ENCODE measurements at regions not wholly inside any gene's neighbourhood (a gene's known extent, or its start where the extent isn't known, plus 50 kb on each side); places are given as distances from the start of the nearest gene placed in this dataset.

GRCh38 chr22:27468712-27469111 lies 332.8 kb downstream of the MN1 start:
- DNase-seq, result no peak
- Histone ChIP-seq H3K4me3 (no peak overlapping the region), H3K4me1 (replicated peaks in 1 of 2) (no peaks in the 10 kb centered on the region), H3K36me3 (replicated peaks in 1 of 2) (no peaks in the 10 kb centered on the region), H3K27me3 (no peaks in the 10 kb centered on the region), H3K27ac (no peak overlapping the region), H3K9me3 (replicated peaks in 1 of 3) (no peaks in the 10 kb centered on the region)
- TF ChIP-seq CTCF (IDR thresholded peaks at IDR 0.05) (no peak), POLR2A (IDR thresholded peaks at IDR 0.05) (no peak)
- intact Hi-C loops (cut with DNase I), result no loop called here
- WGBS, 4 donors, result 57 to 82% (median 72%) methylated on average over 3 of the region's 3 CpGs

DNA sequence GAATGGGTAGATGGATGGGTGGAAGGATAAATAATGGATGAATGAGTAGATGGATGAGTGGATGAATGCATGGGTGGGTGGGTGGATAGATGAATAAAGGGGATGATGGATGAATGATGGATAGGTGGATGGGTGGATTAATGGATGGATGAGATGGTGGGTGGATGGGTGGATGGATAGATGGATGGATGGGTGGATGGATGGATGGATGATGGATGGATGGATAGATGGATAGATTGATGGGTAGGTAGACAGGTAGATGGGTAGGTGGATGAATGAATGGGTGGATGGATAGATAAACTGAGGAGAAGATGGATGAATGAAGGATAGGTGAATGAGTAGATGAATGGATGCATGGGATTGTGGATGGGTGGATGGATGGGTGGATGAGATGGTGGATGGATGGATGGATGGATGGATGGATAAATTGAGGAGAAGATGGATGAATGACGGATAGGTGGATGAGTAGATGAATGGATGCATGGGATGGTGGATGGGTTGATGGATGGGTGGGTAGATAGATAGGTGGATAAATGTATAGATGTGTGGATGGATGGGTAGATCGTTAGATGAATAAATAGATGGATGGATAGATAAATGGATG lies 331.3 kb downstream of the MN1 start:
- Histone ChIP-seq H3K4me1 (replicated peaks in 1 of 2) (no peaks in the 10 kb centered on the region), H3K27me3 (no peaks in the 10 kb centered on the region), H3K27ac (no peak overlapping the region), H3K36me3 (replicated peaks in 1 of 2) (no peaks in the 10 kb centered on the region), H3K9me3 (replicated peaks in 1 of 3) (no peaks in the 10 kb centered on the region), H3K4me3 (no peak overlapping the region)
- TF ChIP-seq CTCF (IDR thresholded peaks at IDR 0.05) (no peak), POLR2A (IDR thresholded peaks at IDR 0.05) (no peak)
- intact Hi-C loops (cut with DNase I), result no loop called here
- 69 to 85% (median 74%) methylated on average over 2 of the region's 2 CpGs for WGBS, 4 donors
- no peak for DNase-seq

- WGBS, 4 donors, result 66 to 80% (median 70%) methylated on average over 4 of the region's 4 CpGs
- H3K27me3 ChIP-seq, result no peaks in the 10 kb centered on the region
- H3K4me3 ChIP-seq, result no peak overlapping the region
- H3K36me3 ChIP-seq (replicated peaks in 1 of 2), result no peaks in the 10 kb centered on the region
- TF ChIP-seq POLR2A (IDR thresholded peaks at IDR 0.05) (no peak), CTCF (IDR thresholded peaks at IDR 0.05) (no peak)
- H3K27ac ChIP-seq, result no peak overlapping the region
- H3K9me3 ChIP-seq (replicated peaks in 1 of 3), result no peaks in the 10 kb centered on the region
- no peak for DNase-seq
- no peaks in the 10 kb centered on the region for H3K4me1 ChIP-seq (replicated peaks in 1 of 2)
- intact Hi-C loops (cut with DNase I), result no loop called here
Measured at GRCh38 chr22:27472975-27473374, 328.6 kb downstream of the MN1 start.

GRCh38 chr22:27473533-27473932 lies 328.0 kb downstream of the MN1 start:
- TF ChIP-seq CTCF (IDR thresholded peaks at IDR 0.05), result no peak
- no peak for TF ChIP-seq POLR2A (IDR thresholded peaks at IDR 0.05)
- intact Hi-C loops (cut with DNase I), result no loop called here
- no peaks in the 10 kb centered on the region for H3K27me3 ChIP-seq
- no peak overlapping the region for H3K4me3 ChIP-seq
- WGBS, 4 donors, result 85 to 100% (median 88%) methylated on average over 2 to 3 of the region's 3 CpGs
- H3K9me3 ChIP-seq (replicated peaks in 1 of 3), result no peaks in the 10 kb centered on the region
- H3K4me1 ChIP-seq (replicated peaks in 1 of 2), result no peaks in the 10 kb centered on the region
- no peaks in the 10 kb centered on the region for H3K36me3 ChIP-seq (replicated peaks in 1 of 2)
- H3K27ac ChIP-seq, result no peak overlapping the region
- DNase-seq, result no peak

Data from adrenal gland (tissue), 9 donors.